HG03342 (cell line): ENCODE measurements at regions not wholly inside any gene's neighbourhood (a gene's known extent, or its start where the extent isn't known, plus 50 kb on each side); places are given as distances from the start of the nearest gene placed in this dataset.
"Not testable (repeated sequence)": the region's sequence is repeated elsewhere in the genome, so short reads cannot be mapped to it uniquely, and the experiment has no call there.

ENCODE experiments used
- ATAC-seq: cut with Tn5 transposase; IDR thresholded peaks from one replicate; pipeline ENCODE4 v1.9.1; 2021; ENCODE audit warnings: mild to moderate bottlenecking, moderate library complexity; ENCODE audit not compliant: unreplicated experiment

DNA sequence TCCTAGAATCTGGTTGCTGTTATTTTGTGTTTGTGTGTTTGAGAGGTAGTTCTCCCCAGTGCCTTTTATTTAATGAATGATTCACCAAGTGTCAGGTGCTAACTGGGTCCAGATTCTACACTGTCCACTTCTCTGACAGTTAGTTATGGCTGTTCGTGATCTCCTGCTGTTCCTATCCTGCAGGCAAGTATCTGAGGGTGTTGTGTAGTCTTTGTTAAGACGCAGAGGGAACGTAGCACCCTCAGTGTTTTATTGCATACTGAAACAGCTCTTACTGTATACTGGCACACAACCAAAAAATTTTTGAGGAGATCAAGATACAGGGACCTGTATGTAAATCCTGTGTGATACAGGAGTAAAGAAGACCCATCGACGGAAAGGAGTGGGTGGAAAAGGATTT lies 1271.3 kb downstream of the ROBO1 start:
- no peak for ATAC-seq

DNA sequence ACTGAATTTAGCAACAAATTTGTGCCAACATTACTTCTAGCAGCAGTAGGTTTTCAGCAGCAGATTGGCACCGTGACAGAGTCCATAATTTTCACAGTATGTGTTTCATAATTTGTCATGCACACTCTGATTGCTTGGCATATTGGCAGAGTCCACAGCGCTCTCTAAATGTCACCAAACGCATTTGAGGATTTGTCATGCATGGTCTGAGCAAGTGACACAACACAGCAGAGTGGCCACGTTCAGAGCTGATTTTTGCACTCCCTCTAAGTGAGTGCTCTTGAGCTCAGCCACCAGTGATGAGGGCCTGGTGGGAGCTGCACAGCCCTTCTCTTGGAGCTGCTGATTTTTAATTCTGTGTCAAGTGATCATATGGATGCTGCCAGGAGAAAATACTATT lies 1270.8 kb downstream of the ROBO1 start:
- ATAC-seq = no peak

DNA sequence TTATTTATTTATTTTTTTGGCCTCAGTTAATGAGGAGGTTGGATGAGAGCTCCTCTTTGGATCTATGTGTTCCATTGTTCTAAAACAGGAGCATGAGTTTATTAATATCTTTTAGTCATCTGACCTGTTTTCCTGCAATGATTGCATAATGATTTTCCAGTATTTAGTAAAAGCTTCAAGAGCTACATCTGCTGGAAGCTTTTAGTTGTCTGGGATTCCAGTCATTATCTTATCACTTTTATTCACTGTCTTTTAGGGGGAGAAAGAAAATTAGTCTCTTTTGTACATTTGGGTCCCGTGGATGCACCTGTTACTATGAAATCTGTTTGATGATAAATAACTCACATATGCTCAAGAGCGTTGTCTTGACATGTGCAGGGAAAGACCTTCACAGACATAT lies 1270.0 kb downstream of the ROBO1 start:
- ATAC-seq = no peak

DNA sequence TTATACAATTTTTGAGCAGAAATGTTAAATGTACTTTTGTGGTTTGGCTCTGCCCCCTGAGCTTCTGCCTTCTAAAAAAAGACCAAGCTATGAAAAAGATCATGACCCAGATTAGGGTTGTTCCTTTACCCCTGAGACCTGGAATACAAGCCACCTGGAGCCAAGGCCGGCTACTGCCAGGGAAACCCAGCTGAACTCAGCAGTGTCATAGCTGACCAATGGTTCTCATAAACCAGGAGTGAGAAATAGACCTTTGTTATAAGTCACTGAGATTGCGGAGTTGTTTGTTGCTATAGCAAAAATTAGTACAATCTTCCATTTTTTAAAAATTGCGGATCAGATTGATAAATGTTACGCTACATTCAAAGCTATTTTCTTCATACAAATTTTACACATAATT lies 1261.7 kb downstream of the ROBO1 start:
- no peak for ATAC-seq

DNA sequence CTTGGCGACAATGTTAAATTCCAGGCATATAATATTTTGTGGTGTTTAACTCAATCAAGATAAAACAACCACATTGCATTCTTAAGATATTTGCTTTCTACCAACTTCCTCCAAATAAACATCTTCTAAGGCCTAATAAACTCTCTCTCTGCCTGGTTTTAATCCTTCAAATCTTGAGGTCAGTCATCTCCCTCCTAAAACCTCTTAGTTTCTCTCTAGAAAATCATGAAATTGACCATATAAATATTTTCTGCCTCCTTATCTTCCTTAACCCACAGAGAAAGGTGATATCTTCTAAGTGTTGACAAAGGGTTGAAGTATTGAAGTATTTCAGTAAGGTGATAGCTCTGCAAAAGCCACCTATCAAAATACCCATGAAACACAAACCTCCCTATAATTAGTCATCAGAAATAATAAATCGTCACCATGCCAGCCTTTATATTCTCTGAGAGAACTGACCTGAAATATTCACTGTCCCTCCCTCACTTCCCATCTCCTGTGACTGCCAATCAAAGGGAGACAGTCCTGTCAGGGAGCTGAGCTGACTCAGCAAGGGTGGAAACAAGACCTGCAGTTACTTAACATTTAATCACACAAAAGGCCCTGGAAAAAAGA lies 1261.1 kb downstream of the ROBO1 start:
- no peak for ATAC-seq

DNA sequence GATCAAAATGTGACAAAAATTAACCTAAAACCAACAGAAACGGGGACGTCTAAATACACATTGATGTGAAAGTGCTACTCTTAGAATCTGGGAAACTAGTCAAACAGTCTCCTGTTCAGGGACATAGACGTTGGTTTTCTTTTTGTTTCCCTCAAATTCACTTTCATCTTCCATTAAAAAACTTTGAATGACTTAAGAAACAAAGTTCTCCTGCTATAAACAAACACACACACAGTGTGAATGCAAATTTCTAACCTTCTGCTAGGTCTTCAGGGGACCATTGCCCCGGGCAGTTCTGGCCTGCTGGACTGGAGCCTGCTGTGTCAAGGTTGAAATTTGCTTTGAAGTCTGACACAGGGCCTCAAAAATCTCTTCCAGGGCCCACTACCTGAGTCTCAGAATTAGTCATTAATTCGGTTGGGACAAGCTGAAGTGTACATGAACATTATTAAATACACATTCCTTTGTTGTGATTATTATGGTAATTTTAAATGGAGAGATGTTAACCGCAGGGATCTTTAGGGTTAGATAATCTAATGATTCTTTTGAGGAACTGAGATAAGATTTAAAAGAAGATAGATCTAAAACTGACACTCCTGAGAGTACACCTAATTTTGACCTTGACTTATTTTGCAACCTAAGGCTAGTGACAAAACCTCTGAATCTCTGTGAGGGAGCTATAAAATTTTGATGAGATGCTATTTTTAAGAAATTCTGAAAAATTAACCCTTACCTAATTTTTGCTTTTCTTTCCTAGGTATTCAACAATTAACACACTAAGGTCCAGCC lies 1260.4 kb downstream of the ROBO1 start:
- ATAC-seq = no peak

DNA sequence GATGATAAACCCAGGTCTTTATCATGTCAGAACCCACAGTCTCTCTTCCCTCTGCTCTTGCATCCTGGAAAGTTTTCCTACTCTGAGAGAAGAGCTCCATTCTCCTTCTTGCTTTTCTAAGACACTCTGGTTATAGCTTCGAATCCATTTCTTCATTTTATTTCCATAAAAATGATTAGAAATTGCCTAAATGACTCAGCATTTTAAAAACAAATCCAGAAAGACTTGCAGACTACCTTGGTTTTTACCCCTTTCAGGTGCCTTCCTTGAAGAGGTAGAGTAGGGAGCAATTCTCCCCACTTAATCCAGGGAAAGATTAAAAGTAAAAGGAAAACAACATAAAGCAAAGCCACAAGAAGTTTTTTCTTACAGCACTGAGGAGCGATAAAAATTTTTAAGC lies 1256.0 kb downstream of the ROBO1 start:
- no peak for ATAC-seq

DNA sequence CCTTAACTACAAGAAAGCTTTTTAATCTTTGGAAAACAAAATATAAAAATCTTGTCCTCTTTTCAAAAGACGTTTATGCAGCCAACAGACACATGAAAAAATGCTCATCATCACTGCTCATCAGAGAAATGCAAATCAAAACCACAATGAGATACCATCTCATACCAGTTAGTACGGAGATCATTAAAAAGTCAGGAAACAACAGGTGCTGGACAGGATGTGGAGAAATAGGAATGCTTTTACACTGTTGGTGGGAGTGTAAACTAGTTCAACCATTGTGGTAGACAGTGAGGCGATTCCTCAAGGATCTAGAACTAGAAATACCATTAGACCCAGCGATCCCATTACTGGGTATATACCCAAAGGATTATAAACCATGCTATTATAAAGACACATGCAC lies 1255.0 kb downstream of the ROBO1 start:
- not testable (repeated sequence) for ATAC-seq

DNA sequence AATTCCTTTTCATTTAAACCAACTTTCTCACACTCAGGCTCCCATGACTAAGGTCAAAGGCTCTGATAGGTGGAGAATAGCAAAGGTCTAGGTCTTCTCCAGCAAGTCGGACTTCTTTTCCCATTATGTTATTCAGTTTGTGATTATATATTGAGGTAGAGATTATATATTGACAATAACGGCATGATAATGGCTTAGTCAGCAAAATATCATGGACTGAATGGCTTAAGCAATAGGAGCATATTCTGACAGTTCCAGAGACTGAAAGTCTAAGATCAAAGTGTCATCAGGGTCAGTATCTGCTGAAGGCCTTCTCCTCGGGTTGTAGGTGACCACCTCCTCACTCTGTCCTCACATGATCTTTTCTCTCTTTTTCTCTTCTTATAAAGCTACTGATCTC lies 1251.4 kb downstream of the ROBO1 start:
- no peak for ATAC-seq

DNA sequence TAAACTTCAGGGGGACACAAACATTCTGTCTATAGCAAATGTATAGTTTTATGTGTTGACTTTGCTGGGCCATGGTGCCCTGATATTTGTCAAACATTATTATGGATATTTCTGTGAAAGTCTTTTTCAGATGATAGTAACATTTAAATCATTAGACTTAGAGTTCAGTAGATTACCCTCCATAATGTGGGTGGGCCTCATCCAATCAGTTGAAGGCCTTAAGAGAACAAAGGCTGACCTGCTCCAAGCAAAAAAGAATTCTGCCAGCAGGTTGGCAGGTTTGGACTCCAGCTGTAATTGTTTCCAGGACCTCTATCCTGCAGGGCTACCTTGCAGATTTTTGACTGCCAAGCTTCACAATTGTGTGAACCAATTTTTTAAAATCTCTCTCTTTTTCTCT lies 1250.9 kb downstream of the ROBO1 start:
- ATAC-seq = no peak

DNA sequence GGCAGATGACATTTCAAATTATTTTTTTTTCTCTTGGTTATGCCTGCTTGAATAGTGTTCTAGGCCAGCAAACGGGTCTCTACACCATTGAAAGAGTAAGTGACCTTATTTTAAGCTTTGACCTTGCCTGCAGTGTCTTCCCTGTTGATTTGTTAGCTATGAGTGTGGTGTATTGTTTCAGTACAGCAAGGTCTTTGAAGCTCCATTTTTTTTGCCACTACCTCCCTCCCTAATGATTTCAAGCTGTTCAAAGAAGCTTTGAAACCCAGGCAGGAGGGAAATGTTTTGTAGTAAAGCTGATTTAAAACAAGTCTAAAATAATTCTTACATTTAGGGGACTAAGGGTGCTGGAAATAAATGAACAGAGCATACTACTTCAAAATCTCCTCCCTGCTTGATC lies 1249.8 kb downstream of the ROBO1 start:
- ATAC-seq = no peak

DNA sequence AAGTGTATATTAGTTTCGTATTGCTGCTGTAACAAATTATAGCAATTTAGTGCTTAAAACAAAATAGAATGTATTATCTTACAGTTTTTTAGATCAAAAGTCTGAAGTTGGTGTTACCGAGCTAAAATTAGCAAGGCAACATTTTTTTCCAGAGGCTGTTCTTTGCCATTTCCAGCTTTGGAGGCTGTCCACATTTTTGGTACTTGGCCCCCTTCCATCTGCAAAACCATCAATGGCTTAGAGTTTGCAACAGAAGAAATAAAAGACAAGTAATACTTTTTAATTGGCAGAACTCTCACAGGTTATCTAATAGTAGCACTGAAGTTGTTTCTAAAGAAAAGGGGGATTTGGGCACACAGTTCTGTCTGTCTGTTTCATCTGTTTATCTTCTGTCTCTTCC lies 1248.5 kb downstream of the ROBO1 start:
- ATAC-seq = no peak

DNA sequence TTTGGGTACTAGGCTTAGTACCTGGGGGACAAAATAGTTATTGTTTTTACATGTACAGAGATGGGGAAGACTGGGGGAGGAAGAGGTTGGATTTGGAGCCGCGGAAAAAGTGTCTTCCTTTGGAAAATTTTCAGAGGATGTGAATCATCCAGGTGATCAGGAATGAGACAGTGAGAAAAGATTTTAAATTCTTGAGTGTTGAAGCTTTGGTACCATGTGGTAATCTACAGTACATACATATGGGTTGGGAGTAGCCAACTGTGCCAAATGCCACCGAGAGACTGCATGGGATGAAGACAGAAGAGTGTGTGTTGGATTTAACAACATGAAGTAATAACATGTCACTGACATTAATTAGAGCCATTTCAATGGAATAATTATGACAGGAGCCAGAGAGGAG lies 1238.2 kb downstream of the ROBO1 start:
- no peak for ATAC-seq

DNA sequence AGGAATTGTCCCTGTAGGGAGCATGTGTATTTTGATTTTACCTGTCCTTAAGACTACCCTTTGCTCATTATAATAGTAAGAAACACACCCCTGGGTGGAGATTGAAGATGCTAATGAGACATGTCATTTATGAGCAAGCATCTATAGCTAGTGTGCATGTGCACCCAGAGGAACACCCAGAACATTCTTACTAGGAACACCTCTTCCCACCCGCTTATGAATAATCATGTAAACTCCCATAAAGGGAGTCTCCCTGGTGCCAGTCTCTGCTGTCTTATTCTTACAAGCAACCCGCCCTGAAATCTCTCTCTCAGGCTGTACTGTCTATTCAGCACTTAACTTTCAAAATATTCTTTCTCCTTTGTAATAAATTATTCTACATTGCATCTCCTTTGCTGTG lies 1227.3 kb downstream of the ROBO1 start:
- ATAC-seq = no peak

DNA sequence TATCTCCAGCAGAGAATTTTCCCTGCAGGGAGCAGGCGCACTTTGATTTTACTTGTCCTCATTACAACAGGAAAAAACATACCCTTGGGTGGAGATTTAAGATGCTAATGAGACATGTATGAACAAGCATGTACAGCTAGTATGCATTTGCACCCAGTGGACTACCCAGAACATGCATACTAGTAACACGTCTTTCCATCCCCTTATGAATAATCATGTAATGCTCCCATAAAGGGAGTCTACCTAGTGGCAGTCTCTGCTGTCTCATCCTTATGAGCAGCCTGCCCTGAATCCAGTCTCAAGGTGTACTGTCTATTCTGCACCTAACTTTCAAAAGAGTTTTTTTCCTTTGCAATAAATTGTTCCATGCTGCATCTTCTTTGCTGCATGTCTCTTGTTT lies 1222.0 kb downstream of the ROBO1 start:
- no peak for ATAC-seq
